Lower lobe of right lung (tissue), 2 donors: ENCODE measurements at regions not wholly inside any gene's neighbourhood (a gene's known extent, or its start where the extent isn't known, plus 50 kb on each side); places are given as distances from the start of the nearest gene placed in this dataset.

Experiments used
- ATAC-seq, 2 donors: fragments of 200-7000 bp; cut with Tn5 transposase; one replicate each; pipeline ENCODE4 v1.9.1; 2020 to 2022; ENCODE audit warnings: mild to moderate bottlenecking in 2 of 2, moderate library complexity in 2 of 2
- DNase-seq: peaks from one replicate; pipeline ENCODE4 v3.0.0-alpha.2; 2020
- H3K27ac ChIP-seq: fragments of 200-600 bp; one replicate; pipeline ENCODE4 v1.8.0; 2022
- H3K27me3 ChIP-seq: fragments of 200-600 bp; one replicate; pipeline ENCODE4 v1.8.0; 2022; ENCODE audit warnings: low read depth
- H3K36me3 ChIP-seq: fragments of 200-600 bp; one replicate; pipeline ENCODE4 v1.8.0; 2022; ENCODE audit warnings: mild to moderate bottlenecking
- H3K4me1 ChIP-seq: fragments of 200-600 bp; one replicate; pipeline ENCODE4 v1.8.0; 2022
- H3K4me3 ChIP-seq: fragments of 200-600 bp; one replicate; pipeline ENCODE4 v1.8.0; 2022; ENCODE audit warnings: mild to moderate bottlenecking
- H3K9me3 ChIP-seq: fragments of 200-600 bp; one replicate; pipeline ENCODE4 v1.8.0; 2022
- CTCF ChIP-seq: fragments of 200-600 bp; IDR thresholded peaks from one replicate; pipeline ENCODE4 v1.8.0; 2022; ENCODE audit warnings: antibody characterized with exemption, mild to moderate bottlenecking
- intact Hi-C: fragments of 100-400 bp; cut with DNase I; formaldehyde crosslinking; loops from one replicate; pipeline ENCODE4 v1.11.0; 2022
- donor health status: DM: no; HTN: yes; CAD: no; lungs with severe emphysema.

- ATAC-seq (no peak), DNase-seq (no peak)
- Histone ChIP-seq H3K4me1 (peaks cover 34% of the 10 kb centered on the region), H3K27ac (no peak overlapping the region), H3K36me3 (no peaks in the 10 kb centered on the region), H3K27me3 (peaks cover 4% of the 10 kb centered on the region), H3K4me3 (no peak overlapping the region), H3K9me3 (no peaks in the 10 kb centered on the region)
- TF ChIP-seq CTCF: no peak
- intact Hi-C loops: no loop called here
These were observed 115.9 kb upstream of the GJB6 start for GRCh38 chr13:20348018-20348417.

GRCh38 chr13:20344836-20345490 is 112.8 kb upstream of the GJB6 start:
- ATAC-seq (peak; percentile 47 to 61), DNase-seq (no peak)
- TF ChIP-seq CTCF: no peak
- Histone ChIP-seq H3K4me3 (no peak overlapping the region), H3K36me3 (no peaks in the 10 kb centered on the region), H3K4me1 (peaks cover 7% of the 10 kb centered on the region), H3K9me3 (no peaks in the 10 kb centered on the region), H3K27ac (no peak overlapping the region), H3K27me3 (peaks cover 4% of the 10 kb centered on the region)
- intact Hi-C loops: no loop called here

- Histone ChIP-seq H3K27ac (no peak overlapping the region), H3K36me3 (no peaks in the 10 kb centered on the region), H3K27me3 (peaks cover 4% of the 10 kb centered on the region), H3K9me3 (no peaks in the 10 kb centered on the region), H3K4me1 (no peaks in the 10 kb centered on the region), H3K4me3 (no peak overlapping the region)
- DNase-seq (no peak), ATAC-seq (no peak)
- intact Hi-C loops: no loop called here
- no peak for TF ChIP-seq CTCF
These were observed 110.2 kb upstream of the GJB6 start for GRCh38 chr13:20342311-20342710.

GRCh38 chr13:20340759-20341171 is 108.6 kb upstream of the GJB6 start:
- ATAC-seq (peak; percentile 68 to 73), DNase-seq (no peak)
- TF ChIP-seq CTCF: no peak
- no peak overlapping the region for H3K27ac ChIP-seq
- H3K4me1 ChIP-seq: no peaks in the 10 kb centered on the region
- no peaks in the 10 kb centered on the region for H3K9me3 ChIP-seq
- intact Hi-C loops: no loop called here
- no peak overlapping the region for H3K4me3 ChIP-seq
- no peaks in the 10 kb centered on the region for H3K36me3 ChIP-seq
- peaks cover under 1% of the 10 kb centered on the region for H3K27me3 ChIP-seq

- no peaks in the 10 kb centered on the region for H3K27me3 ChIP-seq
- intact Hi-C loops: no loop called here
- no peak for DNase-seq
- no peaks in the 10 kb centered on the region for H3K4me1 ChIP-seq
- H3K27ac ChIP-seq: no peak overlapping the region
- H3K36me3 ChIP-seq: no peaks in the 10 kb centered on the region
- H3K9me3 ChIP-seq: no peaks in the 10 kb centered on the region
- no peak overlapping the region for H3K4me3 ChIP-seq
- no peak for TF ChIP-seq CTCF
- ATAC-seq: no peak
These were observed 108.1 kb upstream of the GJB6 start for GRCh38 chr13:20340136-20340758.
